ENCODE measurements at regions not wholly inside any gene's neighbourhood (a gene's known extent, or its start where the extent isn't known, plus 50 kb on each side); places are given as distances from the start of the nearest gene placed in this dataset.

GRCh38 chr14:93857081-93857480, 68.8 kb upstream of the PRIMA1 start:
- peaks cover 0 to 55% (median 27%) of the 10 kb centered on the region in 7 donors for H3K27me3 ChIP-seq
- no peak overlapping the region for H3K27ac ChIP-seq
- H3K36me3 ChIP-seq: no peaks in the 10 kb centered on the region
- 60 to 65% methylated on average over 4 of the region's 4 CpGs for WGBS, 2 donors
- DNase-seq (no peak), ATAC-seq (no peak)
- no peak overlapping the region for H3K4me3 ChIP-seq
- intact Hi-C loops (cut with DNase I): no loop called here
- H3K4me1 ChIP-seq: no peaks in the 10 kb centered on the region
- TF ChIP-seq CTCF (IDR thresholded peaks at IDR 0.05): no peak
- H3K9me3 ChIP-seq: no peaks in the 10 kb centered on the region

- TF ChIP-seq CTCF (IDR thresholded peaks at IDR 0.05): no peak
- H3K27me3 ChIP-seq: peaks cover 0 to 48% (median 34%) of the 10 kb centered on the region in 7 donors
- H3K36me3 ChIP-seq: no peaks in the 10 kb centered on the region
- no peaks in the 10 kb centered on the region for H3K9me3 ChIP-seq
- ATAC-seq: no peak
- intact Hi-C loops (cut with DNase I): no loop called here
- H3K4me1 ChIP-seq: no peaks in the 10 kb centered on the region
- no peak overlapping the region for H3K4me3 ChIP-seq
- no peak for DNase-seq
- WGBS, 2 donors: 45 to 53% methylated on average over 3 of the region's 3 CpGs
- H3K27ac ChIP-seq: no peak overlapping the region
Observed at GRCh38 chr14:93855737-93856136, 67.5 kb upstream of the PRIMA1 start.

- H3K27me3 ChIP-seq: peaks cover 0 to 46% (median 17%) of the 10 kb centered on the region in 7 donors
- WGBS, 2 donors: 69 to 80% methylated on average over 2 of the region's 2 CpGs
- no peak overlapping the region for H3K4me3 ChIP-seq
- H3K9me3 ChIP-seq: peaks cover 0 to 6% (median 0%) of the 10 kb centered on the region in 11 donors
- H3K27ac ChIP-seq: no peak overlapping the region
- ATAC-seq: no peak
- DNase-seq: no peak
- no peak for TF ChIP-seq CTCF (IDR thresholded peaks at IDR 0.05)
- intact Hi-C loops (cut with DNase I): no loop called here
- H3K36me3 ChIP-seq: no peaks in the 10 kb centered on the region
- no peaks in the 10 kb centered on the region for H3K4me1 ChIP-seq
Observed at GRCh38 chr14:93847473-93847872, 59.2 kb upstream of the PRIMA1 start.

GRCh38 chr14:93838238-93838637, 50.0 kb upstream of the PRIMA1 start:
- ATAC-seq: no peak
- 83 to 93% methylated on average over 3 of the region's 3 CpGs for WGBS, 2 donors
- intact Hi-C loops (cut with DNase I): loop anchor here in 1 of 10 donors (10.0 kb wide), 1 partner anchor 57 kb away; no protein-coding TSS in a partner anchor
- Histone ChIP-seq H3K36me3 (no peaks in the 10 kb centered on the region), H3K27me3 (peaks cover 0 to 26% (median 5%) of the 10 kb centered on the region in 7 donors), H3K9me3 (no peaks in the 10 kb centered on the region), H3K4me1 (no peaks in the 10 kb centered on the region), H3K27ac (no peak overlapping the region), H3K4me3 (no peak overlapping the region)
- no peak for DNase-seq
- TF ChIP-seq CTCF (IDR thresholded peaks at IDR 0.05): no peak
